OCI-LY1 (cell line): ENCODE measurements at regions not wholly inside any gene's neighbourhood (a gene's known extent, or its start where the extent isn't known, plus 50 kb on each side); places are given as distances from the start of the nearest gene placed in this dataset.

Source experiments
- H2AFZ ChIP-seq: fragments of 200-600 bp; sonication (generic), shearing (Covaris generic); 2 replicates; pipeline ENCODE4 v1.6.0; 2014; ENCODE audit warnings: antibody characterized with exemption, mild to moderate bottlenecking, low read length
- H3F3A ChIP-seq: fragments of 200-600 bp; sonication (generic), shearing (Covaris generic); 2 replicates; pipeline ENCODE4 v1.6.0; 2014; ENCODE audit warnings: mild to moderate bottlenecking, antibody characterized with exemption, low read length, moderate library complexity; ENCODE audit not compliant: insufficient read depth
- H3K27ac ChIP-seq: fragments of 200-600 bp; sonication (generic); 2 replicates; pipeline ENCODE4 v1.5.1; 2014; ENCODE audit warnings: low read length, mixed run types, mild to moderate bottlenecking, low read depth; ENCODE audit not compliant: poor library complexity, severe bottlenecking
- H3K27me3 ChIP-seq: fragments of 200-600 bp; sonication (generic); 2 replicates; pipeline ENCODE4 v1.6.0; 2014; ENCODE audit warnings: antibody characterized with exemption, mild to moderate bottlenecking, low read length, moderate library complexity; ENCODE audit not compliant: insufficient read depth
- H3K36me3 ChIP-seq: fragments of 200-600 bp; sonication (generic); 2 replicates; pipeline ENCODE4 v1.6.1; 2014; ENCODE audit warnings: mild to moderate bottlenecking, antibody characterized with exemption, low read length, moderate library complexity, mixed read lengths; ENCODE audit not compliant: insufficient read depth
- H3K4me1 ChIP-seq: fragments of 200-600 bp; sonication (generic); 2 replicates; pipeline ENCODE4 v1.5.1; 2014; ENCODE audit warnings: mild to moderate bottlenecking, low read length, moderate library complexity; ENCODE audit not compliant: insufficient read depth, severe bottlenecking
- H3K4me2 ChIP-seq: fragments of 200-600 bp; sonication (generic), shearing (Covaris generic); 2 replicates; pipeline ENCODE4 v1.6.1; 2014; ENCODE audit warnings: low read length
- H3K4me3 ChIP-seq: fragments of 200-600 bp; sonication (generic); 2 replicates; pipeline ENCODE4 v1.5.1; 2014; ENCODE audit warnings: low read length, low read depth, mild to moderate bottlenecking, mixed read lengths; ENCODE audit not compliant: poor library complexity, severe bottlenecking
- H3K79me2 ChIP-seq: fragments of 200-600 bp; shearing (Covaris generic); 2 replicates; pipeline ENCODE4 v1.6.1; 2016; ENCODE audit warnings: mixed run types, low read length, mixed read lengths; ENCODE audit not compliant: insufficient read depth
- H3K9ac ChIP-seq: fragments of 200-600 bp; sonication (generic), shearing (Covaris generic); 2 replicates; pipeline ENCODE4 v1.6.1; 2014; ENCODE audit warnings: mild to moderate bottlenecking, low read length, mixed read lengths
- H3K9me2 ChIP-seq: fragments of 200-600 bp; sonication (generic), shearing (Covaris generic); 2 replicates; pipeline ENCODE4 v1.6.1; 2014; ENCODE audit warnings: low read depth, mild to moderate bottlenecking, low read length, mixed read lengths
- H3K9me3 ChIP-seq: fragments of 200-600 bp; shearing (Covaris generic); 2 replicates; pipeline ENCODE4 v1.6.1; 2014; ENCODE audit warnings: low read length, mixed read lengths
- H4K20me1 ChIP-seq: fragments of 200-600 bp; sonication (generic), shearing (Covaris generic); 2 replicates; pipeline ENCODE4 v1.6.0; 2016; ENCODE audit warnings: mild to moderate bottlenecking, low read length; ENCODE audit not compliant: insufficient read depth
- CTCF ChIP-seq: fragments of 200-600 bp; sonication (generic), shearing (Covaris generic); IDR thresholded peaks from 2 replicates; pipeline ENCODE4 v1.5.1; 2017; ENCODE audit warnings: mild to moderate bottlenecking, antibody characterized with exemption, low read length, moderate library complexity, mixed read lengths
- EZH2 ChIP-seq: fragments of 200-600 bp; sonication (generic), shearing (Covaris generic); IDR thresholded peaks from 2 replicates; pipeline ENCODE4 v1.8.0; 2017; ENCODE audit warnings: borderline replicate concordance, mixed run types, mild to moderate bottlenecking, antibody characterized with exemption, low read length, moderate library complexity, mixed read lengths

DNA sequence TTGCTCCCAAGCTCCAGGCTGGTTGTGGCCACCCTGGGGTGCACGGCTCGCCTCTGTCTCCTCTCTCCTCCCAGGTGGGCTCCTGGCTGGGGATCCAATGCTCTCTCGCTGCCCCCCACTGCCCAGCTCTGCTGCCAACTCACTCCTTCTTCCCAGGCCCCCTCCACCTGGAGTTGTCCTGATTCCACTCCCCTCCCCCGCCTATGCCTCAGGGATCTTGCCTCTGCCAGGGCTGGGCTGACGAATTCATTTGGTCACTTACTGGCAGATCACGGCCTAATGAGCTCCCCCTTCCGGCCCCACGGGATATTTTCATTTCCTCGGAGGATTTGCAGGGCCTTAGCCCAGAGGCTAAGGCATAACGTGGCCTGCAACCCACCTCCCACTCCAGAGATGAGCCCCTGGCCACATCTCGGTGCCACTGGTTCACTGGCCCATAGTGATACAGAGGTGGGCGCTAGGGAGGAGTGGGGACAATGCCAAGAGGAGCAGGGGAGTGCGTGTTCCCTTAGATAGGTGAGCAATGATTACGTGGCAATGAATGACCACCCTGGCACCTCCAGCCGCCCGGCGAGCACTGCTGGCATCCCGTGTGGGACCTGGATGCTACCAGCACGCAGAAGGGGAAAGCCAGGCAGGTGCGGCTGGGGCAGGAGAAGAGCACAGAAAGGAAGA, 344.6 kb upstream of the SHH start:
- Histone ChIP-seq H3K27me3 (no peaks in the 10 kb centered on the region), H3K9me2 (no peaks in the 10 kb centered on the region), H3K9ac (no peak overlapping the region), H3K4me3 (no peak overlapping the region), H3F3A (no peaks in the 10 kb centered on the region), H3K36me3 (no peaks in the 10 kb centered on the region), H3K9me3 (no peaks in the 10 kb centered on the region), H3K4me1 (no peaks in the 10 kb centered on the region), H3K27ac (no peak overlapping the region), H3K4me2 (no peak overlapping the region), H4K20me1 (no peaks in the 10 kb centered on the region), H3K79me2 (no peaks in the 10 kb centered on the region), H2AFZ (no peak overlapping the region)
- TF ChIP-seq EZH2 = no peak
- peak; percentile 50; the same call in 1 of the 2 replicates for TF ChIP-seq CTCF

GRCh38 chr7:156155988-156156733, 343.9 kb upstream of the SHH start:
- no peak overlapping the region for H2AFZ ChIP-seq
- H3K4me2 ChIP-seq = no peak overlapping the region
- no peaks in the 10 kb centered on the region for H3K9me2 ChIP-seq
- TF ChIP-seq EZH2 (no peak), CTCF (no peak)
- no peak overlapping the region for H3K4me3 ChIP-seq
- no peaks in the 10 kb centered on the region for H3F3A ChIP-seq
- H3K4me1 ChIP-seq = no peaks in the 10 kb centered on the region
- H3K9me3 ChIP-seq = no peaks in the 10 kb centered on the region
- no peak overlapping the region for H3K27ac ChIP-seq
- H3K36me3 ChIP-seq = no peaks in the 10 kb centered on the region
- H3K9ac ChIP-seq = no peak overlapping the region
- no peaks in the 10 kb centered on the region for H3K79me2 ChIP-seq
- H3K27me3 ChIP-seq = no peaks in the 10 kb centered on the region
- H4K20me1 ChIP-seq = no peaks in the 10 kb centered on the region

- Histone ChIP-seq H3F3A (no peaks in the 10 kb centered on the region), H3K27me3 (no peaks in the 10 kb centered on the region), H4K20me1 (no peaks in the 10 kb centered on the region), H3K9me2 (no peaks in the 10 kb centered on the region), H3K4me2 (no peak overlapping the region), H3K36me3 (no peaks in the 10 kb centered on the region), H3K27ac (no peak overlapping the region), H3K9ac (no peak overlapping the region), H3K9me3 (no peaks in the 10 kb centered on the region), H3K79me2 (no peaks in the 10 kb centered on the region), H2AFZ (no peak overlapping the region), H3K4me1 (no peaks in the 10 kb centered on the region), H3K4me3 (no peak overlapping the region)
- no peak for TF ChIP-seq CTCF
- no peak for TF ChIP-seq EZH2
These were observed 341.3 kb upstream of the SHH start for GRCh38 chr7:156153590-156153989.
